HCT116 (cell line): ENCODE measurements at regions not wholly inside any gene's neighbourhood (a gene's known extent, or its start where the extent isn't known, plus 50 kb on each side); places are given as distances from the start of the nearest gene placed in this dataset.

Experiments
- ATAC-seq: fragments of 200-7000 bp; cut with Tn5 transposase; 2 replicates; pipeline ENCODE4 v1.9.1; 2020; ENCODE audit warnings: mild to moderate bottlenecking, moderate library complexity
- BruUV-seq: library from RNA; stranded (reverse); fragments of 400-500 nt; replicated peaks from 2 replicates; lab custom pipeline; 2021; lab: Mats Ljungman, UMichigan
- CTCF ChIA-PET: fragments of 300-600 bp; sonication (Branson Sonifier 250); formaldehyde crosslinking; loops from one replicate; lab custom pipeline; 2021; ENCODE audit warnings: antibody characterized with exemption; lab: Charles Lee
- POLR2A ChIA-PET: fragments of 300-600, 350-600 bp; sonication (Branson Sonifier 250); formaldehyde crosslinking; loops from one replicate; lab custom pipeline; 2021; ENCODE audit warnings: antibody characterized with exemption; lab: Charles Lee
- RAD21 ChIA-PET, 2 experiments: fragments of 300-600 bp; sonication (Branson Sonifier 250); formaldehyde crosslinking; loops; one replicate each; lab custom pipeline; 2023; ENCODE audit warnings: low total read pairs in 2 of 2; ENCODE audit not compliant: uncharacterized antibody in 2 of 2, unreplicated experiment in 2 of 2, low non-redundant PET in 1 of 2; lab: Charles Lee
- DNase-seq: peaks from one replicate; pipeline ENCODE4 v3.0.0-alpha.2; 2010; ENCODE audit warnings: low read depth, low spot score
- H2AFZ ChIP-seq: fragments of 200-600 bp; shearing (Covaris generic), sonication (generic); 2 replicates; pipeline ENCODE4 v1.6.1; 2017; ENCODE audit warnings: low read depth, mixed run types, mixed read lengths, antibody characterized with exemption, low read length; ENCODE audit not compliant: poor library complexity, severe bottlenecking
- H3K27ac ChIP-seq: 2 replicates; pipeline ENCODE4 v1.5.1; 2012; ENCODE audit warnings: low read depth, low read length
- H3K27me3 ChIP-seq: fragments of 200-600 bp; sonication (generic); 2 replicates; pipeline ENCODE4 v1.6.1; 2016; ENCODE audit warnings: mixed run types, low read length, mixed read lengths; ENCODE audit not compliant: insufficient read depth
- H3K36me3 ChIP-seq, 2 experiments: fragments of 200-500 bp in 1 of 2; fragments of 200-600 bp in 1 of 2; sonication (Bioruptor generic) in 1 of 2; sonication (generic) in 1 of 2; 2 replicates each; pipeline versions ENCODE4 v1.5.1 to v1.6.1; 2014 to 2016; ENCODE audit warnings: low read length in 2 of 2, inconsistent platforms in 1 of 2, mixed read lengths in 1 of 2, mixed run types in 1 of 2; ENCODE audit not compliant: insufficient read depth in 2 of 2, control insufficient read depth in 1 of 2
- H3K4me1 ChIP-seq, 2 experiments: fragments of 200-600 bp in 1 of 2; sonication (generic) in 1 of 2; 2 replicates each; pipeline versions ENCODE4 v1.5.1 to v1.6.1; 2012 to 2017; ENCODE audit warnings: low read length in 2 of 2, inconsistent platforms in 1 of 2, mild to moderate bottlenecking in 1 of 2, mixed read lengths in 1 of 2, mixed run types in 1 of 2, moderate library complexity in 1 of 2; ENCODE audit not compliant: insufficient read depth in 2 of 2, control insufficient read depth in 1 of 2
- H3K4me2 ChIP-seq: fragments of 200-600 bp; sonication (generic); 2 replicates; pipeline ENCODE4 v1.6.1; 2017; ENCODE audit warnings: mixed run types, low read length, mixed read lengths
- H3K4me3 ChIP-seq, 2 experiments: fragments of 200-600 bp in 1 of 2; sonication (generic) in 1 of 2; replicated peaks in 1 of 2; 2 replicates each; pipeline ENCODE4 v1.5.1; 2011 to 2016; ENCODE audit warnings: low read length in 2 of 2, control low read depth in 1 of 2, low read depth in 1 of 2, mild to moderate bottlenecking in 1 of 2, mixed read lengths in 1 of 2, mixed run types in 1 of 2
- H3K79me2 ChIP-seq: fragments of 200-600 bp; sonication (generic); 2 replicates; pipeline ENCODE4 v1.6.1; 2017; ENCODE audit warnings: mild to moderate bottlenecking, mixed run types, low read length, moderate library complexity, mixed read lengths; ENCODE audit not compliant: insufficient read depth
- H3K9ac ChIP-seq: fragments of 200-600 bp; sonication (generic); 2 replicates; pipeline ENCODE4 v1.6.1; 2016; ENCODE audit warnings: low read length, mixed read lengths
- H3K9me2 ChIP-seq: fragments of 200-600 bp; sonication (generic), shearing (Covaris generic); 2 replicates; pipeline ENCODE4 v1.6.1; 2017; ENCODE audit warnings: mixed run types, mild to moderate bottlenecking, moderate library complexity; ENCODE audit not compliant: insufficient read depth
- H3K9me3 ChIP-seq, 2 experiments: fragments of 200-500 bp in 1 of 2; fragments of 200-600 bp in 1 of 2; sonication (Bioruptor generic) in 1 of 2; sonication (generic) in 1 of 2; 2 replicates each; pipeline ENCODE4 v1.6.1; 2014 to 2017; ENCODE audit warnings: low read length in 2 of 2, mixed read lengths in 2 of 2, inconsistent platforms in 1 of 2, low read depth in 1 of 2, mild to moderate bottlenecking in 1 of 2, mixed run types in 1 of 2, moderate library complexity in 1 of 2; ENCODE audit not compliant: control insufficient read depth in 1 of 2, insufficient read depth in 1 of 2
- H4K20me1 ChIP-seq: fragments of 200-600 bp; sonication (generic), shearing (Covaris generic); 2 replicates; pipeline ENCODE4 v1.6.1; 2017; ENCODE audit warnings: mixed run types, mild to moderate bottlenecking, moderate library complexity; ENCODE audit not compliant: insufficient read depth
- ATF3 ChIP-seq: IDR thresholded peaks from 2 replicates; pipeline ENCODE4 v1.6.1; 2012
- CTCF ChIP-seq, 3 experiments: fragments of 200-600 bp in 1 of 3; sonication (generic) in 1 of 3; IDR thresholded peaks in 2 of 3; conservative IDR thresholded peaks in 1 of 3; 2 replicates each; pipeline ENCODE4 v1.5.1; 2012 to 2017; ENCODE audit warnings: low read depth in 2 of 3, low read length in 2 of 3, antibody characterized with exemption in 1 of 3, borderline replicate concordance in 1 of 3, control low read depth in 1 of 3, mild to moderate bottlenecking in 1 of 3, mixed read lengths in 1 of 3, mixed run types in 1 of 3, moderate library complexity in 1 of 3; ENCODE audit not compliant: insufficient read depth in 1 of 3
- ELF1 ChIP-seq: IDR thresholded peaks from 2 replicates; pipeline ENCODE4 v1.6.1; 2012; ENCODE audit warnings: low read depth, borderline replicate concordance
- EZH2 ChIP-seq: fragments of 200-600 bp; sonication (generic); IDR thresholded peaks from 2 replicates; pipeline ENCODE4 v1.6.1; 2017; ENCODE audit warnings: antibody characterized with exemption, mixed run types
- EZH2phosphoT487 ChIP-seq: fragments of 200-600 bp; IDR thresholded peaks from 2 replicates; pipeline ENCODE4 v1.6.1; 2018; ENCODE audit warnings: antibody characterized with exemption, borderline replicate concordance
- FOSL1 ChIP-seq: IDR thresholded peaks from 2 replicates; pipeline ENCODE4 v1.6.1; 2012; ENCODE audit warnings: low read depth
- JUND ChIP-seq: IDR thresholded peaks from 2 replicates; pipeline ENCODE4 v1.6.1; 2012
- SP1 ChIP-seq: IDR thresholded peaks from 2 replicates; pipeline ENCODE4 v1.6.1; 2012; ENCODE audit warnings: low read depth
- SRF ChIP-seq: IDR thresholded peaks from 2 replicates; pipeline ENCODE4 v1.6.1; 2012; ENCODE audit warnings: low read depth
- TCF7L2 ChIP-seq: IDR thresholded peaks from 2 replicates; pipeline ENCODE4 v1.7.0; 2011; ENCODE audit warnings: borderline replicate concordance, inconsistent platforms; ENCODE audit not compliant: insufficient read depth, insufficient read length; ENCODE audit errors: extremely low read depth
- YY1 ChIP-seq: IDR thresholded peaks from 2 replicates; pipeline ENCODE4 v1.6.1; 2011; ENCODE audit warnings: low read length, low read depth, moderate library complexity, mild to moderate bottlenecking; ENCODE audit not compliant: insufficient replicate concordance; ENCODE audit errors: extremely low read depth
- ZBTB33 ChIP-seq: IDR thresholded peaks from 2 replicates; pipeline ENCODE4 v1.6.1; 2011; ENCODE audit warnings: mild to moderate bottlenecking, low read length, moderate library complexity; ENCODE audit not compliant: insufficient replicate concordance; ENCODE audit errors: extremely low read depth
- ZNF274 ChIP-seq: fragments of 200-500 bp; sonication (Bioruptor generic); IDR thresholded peaks from 2 replicates; pipeline ENCODE4 v1.6.1; 2014; ENCODE audit warnings: mild to moderate bottlenecking, low read depth, low read length, inconsistent platforms
- intact Hi-C: fragments of 100-400 bp; cut with micrococcal nuclease; formaldehyde crosslinking; loops from 2 replicates; pipeline ENCODE4 v1.10.0; 2022

GRCh38 chr7:156529956-156530355 is 110.6 kb upstream of the RNF32 start:
- Histone ChIP-seq H3K4me1 (no peaks in the 10 kb centered on the region), H3K79me2 (no peaks in the 10 kb centered on the region), H4K20me1 (no peaks in the 10 kb centered on the region), H3K9ac (no peak overlapping the region), H3K4me3 (no peak overlapping the region), H3K27ac (no peak overlapping the region), H3K4me2 (no peak overlapping the region), H3K36me3 (no peaks in the 10 kb centered on the region), H3K9me2 (no peaks in the 10 kb centered on the region), H3K27me3 (0 out of 2 replicates have a peak, but pooled peaks cover 5% of the 10 kb centered on the region), H2AFZ (no peak overlapping the region), H3K9me3 (no peaks in the 10 kb centered on the region)
- no peak for DNase-seq
- ATAC-seq = no peak
- CTCF ChIA-PET = no interaction called here
- TF ChIP-seq ZBTB33 (no peak), ATF3 (no peak), CTCF (IDR thresholded peaks at IDR 0.05 in 2 of 3, conservative IDR thresholded peaks at IDR 0.05 in 1 of 3; ENCODE audit: borderline replicate concordance in 1 of 3, insufficient read depth in 1 of 3, low read depth in 2 of 3, low read length in 2 of 3) (no peak)
- BruUV-seq = no TSS peak
- POLR2A ChIA-PET = no interaction called here
- intact Hi-C loops = no loop called here
- RAD21 ChIA-PET = no interaction called here

GRCh38 chr7:156527458-156527890 is 113.1 kb upstream of the RNF32 start:
- no peaks in the 10 kb centered on the region for H4K20me1 ChIP-seq
- H3K9me3 ChIP-seq = no peaks in the 10 kb centered on the region
- ATAC-seq (no peak), DNase-seq (no peak)
- H3K27me3 ChIP-seq = 0 out of 2 replicates have a peak, but pooled peaks cover 10% of the 10 kb centered on the region
- no peak overlapping the region for H3K4me3 ChIP-seq
- no TSS peak for BruUV-seq
- TF ChIP-seq JUND (no peak), EZH2phosphoT487 (no peak), YY1 (no peak), SRF (no peak), SP1 (no peak), ELF1 (no peak), FOSL1 (no peak), CTCF (IDR thresholded peaks at IDR 0.05 in 2 of 3, conservative IDR thresholded peaks at IDR 0.05 in 1 of 3; ENCODE audit: borderline replicate concordance in 1 of 3, insufficient read depth in 1 of 3, low read depth in 2 of 3, low read length in 2 of 3) (no peak), ZNF274 (no peak), EZH2 (no peak), TCF7L2 (no peak)
- RAD21 ChIA-PET = no interaction called here
- CTCF ChIA-PET = no interaction called here
- POLR2A ChIA-PET = no interaction called here
- no peaks in the 10 kb centered on the region for H3K4me1 ChIP-seq
- no peak overlapping the region for H3K4me2 ChIP-seq
- H3K9ac ChIP-seq = no peak overlapping the region
- H2AFZ ChIP-seq = no peak overlapping the region
- H3K79me2 ChIP-seq = no peaks in the 10 kb centered on the region
- no peaks in the 10 kb centered on the region for H3K9me2 ChIP-seq
- intact Hi-C loops = no loop called here
- no peaks in the 10 kb centered on the region for H3K36me3 ChIP-seq
- H3K27ac ChIP-seq = no peak overlapping the region
